SK-N-SH (cell line): ENCODE measurements at regions not wholly inside any gene's neighbourhood (a gene's known extent, or its start where the extent isn't known, plus 50 kb on each side); places are given as distances from the start of the nearest gene placed in this dataset.

Source experiments
- CTCF ChIA-PET: fragments of 300-600, 350-600 bp; formaldehyde crosslinking; extraction: SDS; loops from one replicate; lab custom pipeline; 2021; lab: Yijun Ruan, JAX
- POLR2A ChIA-PET: fragments of 350-600 bp; sonication (Branson Sonifier 250); formaldehyde crosslinking; extraction: SDS; loops from one replicate; lab custom pipeline; 2020; ENCODE audit warnings: antibody characterized with exemption, inconsistent platforms; lab: Yijun Ruan, JAX
- DNase-seq: peaks from one replicate; pipeline ENCODE4 v3.0.0; 2012
- H2AFZ ChIP-seq: fragments of 200-600 bp; sonication (generic); 2 replicates; pipeline ENCODE4 v1.8.1; 2016; ENCODE audit warnings: antibody characterized with exemption, mild to moderate bottlenecking, low read depth
- H3F3A ChIP-seq: fragments of 200-600 bp; sonication (generic); replicated peaks from 2 replicates; pipeline ENCODE3; 2016; ENCODE audit warnings: antibody characterized with exemption, mild to moderate bottlenecking; ENCODE audit not compliant: insufficient read depth
- H3K27ac ChIP-seq, 2 experiments: fragments of 200-500 bp in 1 of 2; fragments of 200-600 bp in 1 of 2; sonication (Bioruptor generic) in 1 of 2; sonication (generic), shearing (Covaris generic) in 1 of 2; 2 replicates each; pipeline versions ENCODE4 v1.5.1 to v1.6.1; 2014 to 2016; ENCODE audit warnings: low read depth in 2 of 2, inconsistent platforms in 1 of 2, low read length in 1 of 2, mild to moderate bottlenecking in 1 of 2, mixed read lengths in 1 of 2
- H3K27me3 ChIP-seq: fragments of 200-600 bp; sonication (generic), shearing (Covaris generic); 2 replicates; pipeline ENCODE4 v1.6.1; 2016; ENCODE audit warnings: mixed run types; ENCODE audit not compliant: insufficient read depth
- H3K36me3 ChIP-seq, 2 experiments: fragments of 200-500 bp in 1 of 2; fragments of 200-600 bp in 1 of 2; sonication (Bioruptor generic) in 1 of 2; sonication (generic) in 1 of 2; replicated peaks in 1 of 2; 2 replicates each; pipeline versions ENCODE3 to v1.5.1; 2014 to 2016; ENCODE audit warnings: low read length in 1 of 2, mild to moderate bottlenecking in 1 of 2; ENCODE audit not compliant: insufficient read depth in 2 of 2, control insufficient read depth in 1 of 2
- H3K4me1 ChIP-seq, 2 experiments: fragments of 200-500 bp in 1 of 2; fragments of 200-600 bp in 1 of 2; sonication (Bioruptor generic) in 1 of 2; sonication (generic), shearing (Covaris generic) in 1 of 2; 2 replicates each; pipeline versions ENCODE4 v1.5.1 to v1.6.1; 2014 to 2016; ENCODE audit warnings: low read depth in 1 of 2, low read length in 1 of 2, mixed run types in 1 of 2; ENCODE audit not compliant: insufficient read depth in 2 of 2, control insufficient read depth in 1 of 2
- H3K4me2 ChIP-seq: fragments of 200-600 bp; sonication (generic), shearing (Covaris generic); 2 replicates; pipeline ENCODE4 v1.6.1; 2017; ENCODE audit warnings: mixed run types
- H3K4me3 ChIP-seq, 2 experiments: fragments of 200-500 bp in 1 of 2; fragments of 200-600 bp in 1 of 2; sonication (Bioruptor generic) in 1 of 2; sonication (generic), shearing (Covaris generic) in 1 of 2; 2 replicates each; pipeline versions ENCODE4 v1.5.1 to v1.8.1; 2014 to 2016; ENCODE audit warnings: low read depth in 2 of 2, inconsistent platforms in 1 of 2, low read length in 1 of 2, mild to moderate bottlenecking in 1 of 2, mixed read lengths in 1 of 2, moderate library complexity in 1 of 2
- H3K79me2 ChIP-seq: fragments of 200-600 bp; sonication (generic); 2 replicates; pipeline ENCODE4 v1.8.1; 2017; ENCODE audit warnings: mild to moderate bottlenecking; ENCODE audit not compliant: insufficient read depth
- H3K9ac ChIP-seq: fragments of 200-600 bp; sonication (generic); 2 replicates; pipeline ENCODE4 v1.6.1; 2017; ENCODE audit warnings: mixed run types
- H3K9me2 ChIP-seq: fragments of 200-600 bp; sonication (generic); 2 replicates; pipeline ENCODE4 v1.6.1; 2017; ENCODE audit warnings: mixed run types
- H3K9me3 ChIP-seq: fragments of 200-600 bp; sonication (generic); 2 replicates; pipeline ENCODE4 v1.6.1; 2017; ENCODE audit warnings: mixed run types, mild to moderate bottlenecking, moderate library complexity
- H4K20me1 ChIP-seq: fragments of 200-600 bp; sonication (generic); 2 replicates; pipeline ENCODE4 v1.6.1; 2017; ENCODE audit warnings: mild to moderate bottlenecking, mixed run types; ENCODE audit not compliant: insufficient read depth
- CHD2 ChIP-seq: fragments of 150-350 bp; IDR thresholded peaks from 2 replicates; pipeline ENCODE4 v1.6.1; 2018; ENCODE audit warnings: low read length; ENCODE audit not compliant: partially characterized antibody
- ELF1 ChIP-seq: IDR thresholded peaks from 2 replicates; pipeline ENCODE4 v1.4.0; 2012
- EZH2phosphoT487 ChIP-seq: fragments of 200-600 bp; sonication (generic); IDR thresholded peaks from 2 replicates; pipeline ENCODE4 v1.6.1; 2017; ENCODE audit warnings: low read depth, mixed run types, mild to moderate bottlenecking, antibody characterized with exemption, moderate library complexity, borderline replicate concordance
- FOSL2 ChIP-seq: IDR thresholded peaks from 2 replicates; pipeline ENCODE4 v1.4.0; 2012; ENCODE audit warnings: low read depth, mild to moderate bottlenecking, moderate library complexity, borderline replicate concordance
- FOXM1 ChIP-seq: IDR thresholded peaks from 2 replicates; pipeline ENCODE4 v1.4.0; 2012; ENCODE audit warnings: low read depth, mild to moderate bottlenecking
- MXI1 ChIP-seq: IDR thresholded peaks from 2 replicates; pipeline ENCODE4 v1.6.1; 2012; ENCODE audit warnings: mild to moderate bottlenecking, low read depth, low read length, improper control_type of control experiment
- POLR2AphosphoS5 ChIP-seq: IDR thresholded peaks from 2 replicates; pipeline ENCODE4 v1.6.1; 2012; ENCODE audit warnings: low read depth, low read length
- RCOR1 ChIP-seq: fragments of 150-350 bp; IDR thresholded peaks from 2 replicates; pipeline ENCODE4 v1.6.1; 2017; ENCODE audit warnings: antibody characterized with exemption, low read length
- RXRA ChIP-seq: IDR thresholded peaks from 2 replicates; pipeline ENCODE4 v1.4.0; 2012; ENCODE audit warnings: low read depth, mild to moderate bottlenecking, borderline replicate concordance
- SMC3 ChIP-seq: IDR thresholded peaks from 2 replicates; pipeline ENCODE4 v1.6.1; 2012; ENCODE audit warnings: low read depth, low read length, improper control_type of control experiment
- TAF1 ChIP-seq: IDR thresholded peaks from 2 replicates; pipeline ENCODE4 v1.6.1; 2012; ENCODE audit warnings: low read depth, mild to moderate bottlenecking, low read length, moderate library complexity, borderline replicate concordance
- TCF12 ChIP-seq: IDR thresholded peaks from 2 replicates; pipeline ENCODE4 v1.4.0; 2012
- YY1 ChIP-seq: IDR thresholded peaks from 2 replicates; pipeline ENCODE4 v1.4.0; 2012; ENCODE audit warnings: low read depth, mild to moderate bottlenecking
- WGBS: methylation state at CpG from one replicate; pipeline ENCODE4 v1.1.6; 2017; ENCODE audit warnings: low lambda C conversion rate; 5-methylcytosine and 5-hydroxymethylcytosine counted together
- TF ChIP-seq, protein P1 (sequence below): IDR thresholded peaks from 2 replicates; pipeline ENCODE4 v1.4.0; 2012; ENCODE audit warnings: low read depth, borderline replicate concordance
- TF ChIP-seq, protein P2 (sequence below): IDR thresholded peaks from 2 replicates; pipeline ENCODE4; 2012
- TF ChIP-seq, protein P3 (sequence below): IDR thresholded peaks from 2 replicates; pipeline ENCODE4 v1.4.0; 2012; ENCODE audit warnings: low read depth
- TF ChIP-seq, protein P4 (sequence below): fragments of 200-600 bp; sonication (generic); IDR thresholded peaks from 2 replicates; pipeline ENCODE4 v1.6.1; 2017; ENCODE audit warnings: antibody characterized with exemption, mild to moderate bottlenecking, moderate library complexity
- TF ChIP-seq, protein P5 (sequence below): fragments of 150-350 bp; IDR thresholded peaks from 2 replicates; pipeline ENCODE4 v1.6.1; 2016; ENCODE audit warnings: mild to moderate bottlenecking, low read depth, low read length
- TF ChIP-seq, protein P6 (sequence below): IDR thresholded peaks from 2 replicates; pipeline ENCODE4 v1.6.1; 2012; ENCODE audit warnings: mild to moderate bottlenecking, low read depth, low read length, moderate library complexity

DNA sequence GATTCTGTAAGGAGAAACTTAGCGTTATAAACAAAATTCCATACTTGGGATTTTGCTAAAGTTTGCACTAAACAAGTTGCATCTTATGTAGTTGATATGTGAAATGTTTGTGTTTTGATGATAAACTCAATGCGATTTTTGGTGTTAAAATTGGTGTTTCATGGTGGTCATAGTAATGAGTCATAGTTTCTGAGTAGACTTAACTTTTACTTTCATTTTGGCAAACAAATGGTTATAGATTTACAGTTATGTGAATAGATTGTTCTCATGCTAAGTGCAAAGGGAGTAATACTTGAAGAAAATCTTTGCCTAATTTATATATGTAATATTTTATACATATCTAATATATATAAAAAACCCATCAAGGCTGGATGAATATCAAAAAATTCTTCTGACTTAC, 107.3 kb upstream of the ELAVL2 start:
- Histone ChIP-seq H3K27me3 (no peaks in the 10 kb centered on the region), H3K9me3 (no peaks in the 10 kb centered on the region; the same call in 1 of the 2 replicates), H3F3A (no peaks in the 10 kb centered on the region), H3K36me3 (no peaks in the 10 kb centered on the region), H3K27ac (no peak overlapping the region), H3K4me2 (no peak overlapping the region), H4K20me1 (no peaks in the 10 kb centered on the region), H3K9me2 (no peaks in the 10 kb centered on the region; the same call in 1 of the 2 replicates), H3K9ac (no peak overlapping the region), H3K79me2 (no peaks in the 10 kb centered on the region), H2AFZ (no peak overlapping the region), H3K4me1 (no peaks in the 10 kb centered on the region), H3K4me3 (no peak overlapping the region)
- ChIA-PET POLR2A (no interaction called here), CTCF (no interaction called here)
- WGBS, result 35% methylated on average over 2 of the region's 2 CpGs
- TF ChIP-seq EZH2phosphoT487, result no peak
- no peak for TF ChIP-seq ELF1
- TF ChIP-seq FOSL2, result no peak
- TF ChIP-seq MXI1, result no peak
- TF ChIP-seq, protein P1, sequence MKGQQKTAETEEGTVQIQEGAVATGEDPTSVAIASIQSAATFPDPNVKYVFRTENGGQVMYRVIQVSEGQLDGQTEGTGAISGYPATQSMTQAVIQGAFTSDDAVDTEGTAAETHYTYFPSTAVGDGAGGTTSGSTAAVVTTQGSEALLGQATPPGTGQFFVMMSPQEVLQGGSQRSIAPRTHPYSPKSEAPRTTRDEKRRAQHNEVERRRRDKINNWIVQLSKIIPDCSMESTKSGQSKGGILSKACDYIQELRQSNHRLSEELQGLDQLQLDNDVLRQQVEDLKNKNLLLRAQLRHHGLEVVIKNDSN, result no peak
- TF ChIP-seq CHD2, result no peak
- TF ChIP-seq TCF12, result no peak
- TF ChIP-seq, protein P2, sequence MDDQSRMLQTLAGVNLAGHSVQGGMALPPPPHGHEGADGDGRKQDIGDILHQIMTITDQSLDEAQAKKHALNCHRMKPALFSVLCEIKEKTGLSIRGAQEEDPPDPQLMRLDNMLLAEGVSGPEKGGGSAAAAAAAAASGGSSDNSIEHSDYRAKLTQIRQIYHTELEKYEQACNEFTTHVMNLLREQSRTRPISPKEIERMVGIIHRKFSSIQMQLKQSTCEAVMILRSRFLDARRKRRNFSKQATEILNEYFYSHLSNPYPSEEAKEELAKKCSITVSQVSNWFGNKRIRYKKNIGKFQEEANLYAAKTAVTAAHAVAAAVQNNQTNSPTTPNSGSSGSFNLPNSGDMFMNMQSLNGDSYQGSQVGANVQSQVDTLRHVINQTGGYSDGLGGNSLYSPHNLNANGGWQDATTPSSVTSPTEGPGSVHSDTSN, result no peak
- no peak for TF ChIP-seq POLR2AphosphoS5
- TF ChIP-seq YY1, result no peak
- TF ChIP-seq RCOR1, result no peak
- TF ChIP-seq, protein P3, sequence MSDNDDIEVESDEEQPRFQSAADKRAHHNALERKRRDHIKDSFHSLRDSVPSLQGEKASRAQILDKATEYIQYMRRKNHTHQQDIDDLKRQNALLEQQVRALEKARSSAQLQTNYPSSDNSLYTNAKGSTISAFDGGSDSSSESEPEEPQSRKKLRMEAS, result no peak
- no peak for TF ChIP-seq RXRA
- TF ChIP-seq TAF1, result no peak
- TF ChIP-seq, protein P4, sequence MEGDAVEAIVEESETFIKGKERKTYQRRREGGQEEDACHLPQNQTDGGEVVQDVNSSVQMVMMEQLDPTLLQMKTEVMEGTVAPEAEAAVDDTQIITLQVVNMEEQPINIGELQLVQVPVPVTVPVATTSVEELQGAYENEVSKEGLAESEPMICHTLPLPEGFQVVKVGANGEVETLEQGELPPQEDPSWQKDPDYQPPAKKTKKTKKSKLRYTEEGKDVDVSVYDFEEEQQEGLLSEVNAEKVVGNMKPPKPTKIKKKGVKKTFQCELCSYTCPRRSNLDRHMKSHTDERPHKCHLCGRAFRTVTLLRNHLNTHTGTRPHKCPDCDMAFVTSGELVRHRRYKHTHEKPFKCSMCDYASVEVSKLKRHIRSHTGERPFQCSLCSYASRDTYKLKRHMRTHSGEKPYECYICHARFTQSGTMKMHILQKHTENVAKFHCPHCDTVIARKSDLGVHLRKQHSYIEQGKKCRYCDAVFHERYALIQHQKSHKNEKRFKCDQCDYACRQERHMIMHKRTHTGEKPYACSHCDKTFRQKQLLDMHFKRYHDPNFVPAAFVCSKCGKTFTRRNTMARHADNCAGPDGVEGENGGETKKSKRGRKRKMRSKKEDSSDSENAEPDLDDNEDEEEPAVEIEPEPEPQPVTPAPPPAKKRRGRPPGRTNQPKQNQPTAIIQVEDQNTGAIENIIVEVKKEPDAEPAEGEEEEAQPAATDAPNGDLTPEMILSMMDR, result no peak
- TF ChIP-seq SMC3, result no peak
- no peak for TF ChIP-seq FOXM1
- TF ChIP-seq, protein P5, sequence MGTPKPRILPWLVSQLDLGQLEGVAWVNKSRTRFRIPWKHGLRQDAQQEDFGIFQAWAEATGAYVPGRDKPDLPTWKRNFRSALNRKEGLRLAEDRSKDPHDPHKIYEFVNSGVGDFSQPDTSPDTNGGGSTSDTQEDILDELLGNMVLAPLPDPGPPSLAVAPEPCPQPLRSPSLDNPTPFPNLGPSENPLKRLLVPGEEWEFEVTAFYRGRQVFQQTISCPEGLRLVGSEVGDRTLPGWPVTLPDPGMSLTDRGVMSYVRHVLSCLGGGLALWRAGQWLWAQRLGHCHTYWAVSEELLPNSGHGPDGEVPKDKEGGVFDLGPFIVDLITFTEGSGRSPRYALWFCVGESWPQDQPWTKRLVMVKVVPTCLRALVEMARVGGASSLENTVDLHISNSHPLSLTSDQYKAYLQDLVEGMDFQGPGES, result no peak
- TF ChIP-seq, protein P6, sequence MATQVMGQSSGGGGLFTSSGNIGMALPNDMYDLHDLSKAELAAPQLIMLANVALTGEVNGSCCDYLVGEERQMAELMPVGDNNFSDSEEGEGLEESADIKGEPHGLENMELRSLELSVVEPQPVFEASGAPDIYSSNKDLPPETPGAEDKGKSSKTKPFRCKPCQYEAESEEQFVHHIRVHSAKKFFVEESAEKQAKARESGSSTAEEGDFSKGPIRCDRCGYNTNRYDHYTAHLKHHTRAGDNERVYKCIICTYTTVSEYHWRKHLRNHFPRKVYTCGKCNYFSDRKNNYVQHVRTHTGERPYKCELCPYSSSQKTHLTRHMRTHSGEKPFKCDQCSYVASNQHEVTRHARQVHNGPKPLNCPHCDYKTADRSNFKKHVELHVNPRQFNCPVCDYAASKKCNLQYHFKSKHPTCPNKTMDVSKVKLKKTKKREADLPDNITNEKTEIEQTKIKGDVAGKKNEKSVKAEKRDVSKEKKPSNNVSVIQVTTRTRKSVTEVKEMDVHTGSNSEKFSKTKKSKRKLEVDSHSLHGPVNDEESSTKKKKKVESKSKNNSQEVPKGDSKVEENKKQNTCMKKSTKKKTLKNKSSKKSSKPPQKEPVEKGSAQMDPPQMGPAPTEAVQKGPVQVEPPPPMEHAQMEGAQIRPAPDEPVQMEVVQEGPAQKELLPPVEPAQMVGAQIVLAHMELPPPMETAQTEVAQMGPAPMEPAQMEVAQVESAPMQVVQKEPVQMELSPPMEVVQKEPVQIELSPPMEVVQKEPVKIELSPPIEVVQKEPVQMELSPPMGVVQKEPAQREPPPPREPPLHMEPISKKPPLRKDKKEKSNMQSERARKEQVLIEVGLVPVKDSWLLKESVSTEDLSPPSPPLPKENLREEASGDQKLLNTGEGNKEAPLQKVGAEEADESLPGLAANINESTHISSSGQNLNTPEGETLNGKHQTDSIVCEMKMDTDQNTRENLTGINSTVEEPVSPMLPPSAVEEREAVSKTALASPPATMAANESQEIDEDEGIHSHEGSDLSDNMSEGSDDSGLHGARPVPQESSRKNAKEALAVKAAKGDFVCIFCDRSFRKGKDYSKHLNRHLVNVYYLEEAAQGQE, result no peak
- no peak for DNase-seq
